Thoracic aorta (tissue), 2 donors: ENCODE measurements at regions not wholly inside any gene's neighbourhood (a gene's known extent, or its start where the extent isn't known, plus 50 kb on each side); places are given as distances from the start of the nearest gene placed in this dataset.

Source experiments
- ATAC-seq: fragments of 150-250 bp; one replicate; pipeline ENCODE4 v1.8.0; 2017; ENCODE audit warnings: low read depth; ENCODE audit not compliant: insufficient number of reproducible peaks, low FRiP score
- DNase-seq: peaks from one replicate; pipeline ENCODE4 v3.0.0-alpha.2; 2020; ENCODE audit warnings: low spot score
- H3K27ac ChIP-seq, 2 donors: fragments of 200-600 bp; sonication (generic); 1 replicate in 1 of 2; 2 replicates in 1 of 2; pipeline ENCODE4 v1.5.1; 2016; ENCODE audit warnings: mild to moderate bottlenecking in 2 of 2, moderate library complexity in 2 of 2
- H3K27me3 ChIP-seq: fragments of 200-600 bp; sonication (generic); replicated peaks from 2 replicates; pipeline ENCODE4 v1.6.0; 2016; ENCODE audit warnings: mild to moderate bottlenecking; ENCODE audit not compliant: insufficient read depth
- H3K36me3 ChIP-seq: fragments of 200-600 bp; sonication (generic); one replicate; pipeline ENCODE4 v1.5.1; 2016
- H3K4me1 ChIP-seq, 2 donors: fragments of 200-600 bp; sonication (generic); 1 replicate in 1 of 2; 2 replicates in 1 of 2; pipeline versions ENCODE4 v1.5.1 to v1.6.0; 2016; ENCODE audit warnings: low read depth in 2 of 2, mild to moderate bottlenecking in 1 of 2; ENCODE audit not compliant: control insufficient read depth in 1 of 2
- H3K4me3 ChIP-seq: fragments of 200-600 bp; sonication (generic); 2 replicates; pipeline ENCODE4 v1.5.1; 2016; ENCODE audit warnings: mild to moderate bottlenecking
- H3K9me3 ChIP-seq: fragments of 200-600 bp; sonication (generic); 2 replicates; pipeline ENCODE4 v1.5.1; 2016
- CTCF ChIP-seq: fragments of 200-600 bp; sonication (generic); IDR thresholded peaks from one replicate; pipeline ENCODE4 v1.5.1; 2019; ENCODE audit warnings: antibody characterized with exemption

GRCh38 chr21:35208810-35209517, 159.9 kb upstream of the RUNX1 start:
- peak overlapping the region; percentile 55 to 58 for H3K27ac ChIP-seq
- no peaks in the 10 kb centered on the region for H3K27me3 ChIP-seq
- H3K4me1 ChIP-seq = peaks cover 19 to 52% of the 10 kb centered on the region in 2 donors
- DNase-seq (no peak), ATAC-seq (peak; percentile 24)
- no peaks in the 10 kb centered on the region for H3K36me3 ChIP-seq
- H3K4me3 ChIP-seq = no peak overlapping the region
- TF ChIP-seq CTCF = no peak
- H3K9me3 ChIP-seq = no peaks in the 10 kb centered on the region

GRCh38 chr21:35208104-35208503, 159.0 kb upstream of the RUNX1 start:
- no peaks in the 10 kb centered on the region for H3K9me3 ChIP-seq
- DNase-seq = no peak
- peaks cover 25 to 60% of the 10 kb centered on the region in 2 donors for H3K4me1 ChIP-seq
- H3K36me3 ChIP-seq = no peaks in the 10 kb centered on the region
- TF ChIP-seq CTCF = no peak
- H3K4me3 ChIP-seq = no peak overlapping the region
- H3K27ac ChIP-seq = peak overlapping the region in 1 of 2 donors; percentile 58
- no peak for ATAC-seq
- H3K27me3 ChIP-seq = no peaks in the 10 kb centered on the region

- Histone ChIP-seq H3K27me3 (no peaks in the 10 kb centered on the region), H3K4me1 (peaks cover 27 to 68% of the 10 kb centered on the region in 2 donors), H3K9me3 (no peaks in the 10 kb centered on the region), H3K27ac (no peak overlapping the region), H3K36me3 (no peaks in the 10 kb centered on the region), H3K4me3 (no peak overlapping the region)
- DNase-seq (no peak), ATAC-seq (no peak)
- no peak for TF ChIP-seq CTCF
These were observed 158.2 kb upstream of the RUNX1 start for GRCh38 chr21:35207322-35207721.

GRCh38 chr21:35206141-35207125, 157.3 kb upstream of the RUNX1 start:
- peak overlapping the region; percentile 40 to 59 for H3K27ac ChIP-seq
- no peaks in the 10 kb centered on the region for H3K27me3 ChIP-seq
- TF ChIP-seq CTCF = no peak
- no peak for DNase-seq
- H3K36me3 ChIP-seq = no peaks in the 10 kb centered on the region
- H3K9me3 ChIP-seq = no peaks in the 10 kb centered on the region
- H3K4me1 ChIP-seq = peaks cover 27 to 73% of the 10 kb centered on the region in 2 donors
- ATAC-seq = no peak
- no peak overlapping the region for H3K4me3 ChIP-seq
